ENCODE measurements at regions not wholly inside any gene's neighbourhood (a gene's known extent, or its start where the extent isn't known, plus 50 kb on each side); places are given as distances from the start of the nearest gene placed in this dataset.

DNA sequence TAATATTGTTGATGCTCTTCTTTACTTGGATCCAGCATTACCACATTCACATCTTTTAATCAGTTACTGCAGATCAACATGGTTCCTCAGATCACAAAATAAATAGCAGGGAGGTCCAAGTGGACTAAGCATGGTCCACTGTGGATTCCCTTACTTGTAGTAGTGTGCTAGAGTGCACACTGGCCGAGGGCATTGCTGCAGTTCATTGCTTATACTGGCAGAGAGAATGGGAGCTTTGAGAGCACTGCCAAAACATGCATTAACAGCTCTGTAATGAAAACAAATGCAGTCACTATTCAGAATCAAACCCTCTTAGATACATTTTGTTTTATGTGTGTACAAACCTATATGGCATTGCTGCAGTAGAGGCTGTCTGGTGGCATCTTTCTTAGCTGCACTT is 471.5 kb downstream of the CD109 start:
- TF ChIP-seq, protein P1, sequence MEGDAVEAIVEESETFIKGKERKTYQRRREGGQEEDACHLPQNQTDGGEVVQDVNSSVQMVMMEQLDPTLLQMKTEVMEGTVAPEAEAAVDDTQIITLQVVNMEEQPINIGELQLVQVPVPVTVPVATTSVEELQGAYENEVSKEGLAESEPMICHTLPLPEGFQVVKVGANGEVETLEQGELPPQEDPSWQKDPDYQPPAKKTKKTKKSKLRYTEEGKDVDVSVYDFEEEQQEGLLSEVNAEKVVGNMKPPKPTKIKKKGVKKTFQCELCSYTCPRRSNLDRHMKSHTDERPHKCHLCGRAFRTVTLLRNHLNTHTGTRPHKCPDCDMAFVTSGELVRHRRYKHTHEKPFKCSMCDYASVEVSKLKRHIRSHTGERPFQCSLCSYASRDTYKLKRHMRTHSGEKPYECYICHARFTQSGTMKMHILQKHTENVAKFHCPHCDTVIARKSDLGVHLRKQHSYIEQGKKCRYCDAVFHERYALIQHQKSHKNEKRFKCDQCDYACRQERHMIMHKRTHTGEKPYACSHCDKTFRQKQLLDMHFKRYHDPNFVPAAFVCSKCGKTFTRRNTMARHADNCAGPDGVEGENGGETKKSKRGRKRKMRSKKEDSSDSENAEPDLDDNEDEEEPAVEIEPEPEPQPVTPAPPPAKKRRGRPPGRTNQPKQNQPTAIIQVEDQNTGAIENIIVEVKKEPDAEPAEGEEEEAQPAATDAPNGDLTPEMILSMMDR (IDR thresholded peaks at IDR 0.05) = no peak
- no peak for TF ChIP-seq EZH2 (IDR thresholded peaks at IDR 0.05; ENCODE audit: borderline replicate concordance, insufficient read depth, low read depth, low read length, poor library complexity, severe bottlenecking)
